Body of pancreas (tissue), 4 donors: ENCODE measurements at regions not wholly inside any gene's neighbourhood (a gene's known extent, or its start where the extent isn't known, plus 50 kb on each side); places are given as distances from the start of the nearest gene placed in this dataset.

Experiments
- CTCF ChIP-seq, 7 experiments: fragments of 450-650 bp in 4 of 7; fragments of 200-600 bp in 3 of 7; sonication (generic) in 3 of 7; IDR thresholded peaks; one replicate each; pipeline ENCODE4 v1.5.1; 2016 to 2019; ENCODE audit warnings: antibody characterized with exemption in 7 of 7
- POLR2A ChIP-seq, 3 donors: fragments of 450-650 bp; IDR thresholded peaks; one replicate each; pipeline ENCODE4 v1.6.1; 2016; ENCODE audit warnings: antibody characterized with exemption in 3 of 3, mild to moderate bottlenecking in 2 of 3

- no peak for TF ChIP-seq CTCF (IDR thresholded peaks at IDR 0.05)
- TF ChIP-seq POLR2A (IDR thresholded peaks at IDR 0.05): no peak
Observed at GRCh38 chr5:35377653-35378052, 147.4 kb upstream of the PRLR start.
